HG03571 (cell line): ENCODE measurements at regions not wholly inside any gene's neighbourhood (a gene's known extent, or its start where the extent isn't known, plus 50 kb on each side); places are given as distances from the start of the nearest gene placed in this dataset.
A peak's percentile ranks its signal among the peaks of the same experiment; 100 is the strongest.

Source experiments
- ATAC-seq: cut with Tn5 transposase; IDR thresholded peaks from one replicate; pipeline ENCODE4 v1.9.1; 2021; ENCODE audit not compliant: unreplicated experiment

GRCh38 chr2:196433116-196433515 lies 206.4 kb upstream of the CCDC150 start:
- no peak for ATAC-seq

- ATAC-seq: no peak
Observed at GRCh38 chr2:196434217-196434616, 205.3 kb upstream of the CCDC150 start.

- ATAC-seq: no peak
Observed at GRCh38 chr2:196435189-196435588, 204.3 kb upstream of the CCDC150 start.

GRCh38 chr2:196437626-196438025 lies 201.9 kb upstream of the CCDC150 start:
- ATAC-seq: no peak

GRCh38 chr2:196439760-196440159 lies 199.8 kb upstream of the CCDC150 start:
- no peak for ATAC-seq

GRCh38 chr2:196440413-196440812 lies 199.1 kb upstream of the CCDC150 start:
- no peak for ATAC-seq

GRCh38 chr2:196441527-196441926 lies 198.0 kb upstream of the CCDC150 start:
- ATAC-seq: no peak

- ATAC-seq: no peak
Observed at GRCh38 chr2:196442211-196442610, 197.3 kb upstream of the CCDC150 start.

- ATAC-seq: no peak
Observed at GRCh38 chr2:196444442-196444841, 195.1 kb upstream of the CCDC150 start.

GRCh38 chr2:196445991-196446390 lies 193.5 kb upstream of the CCDC150 start:
- no peak for ATAC-seq

GRCh38 chr2:196448407-196449079 lies 191.0 kb upstream of the CCDC150 start:
- ATAC-seq: no peak

GRCh38 chr2:196449083-196449482 lies 190.4 kb upstream of the CCDC150 start:
- ATAC-seq: no peak

GRCh38 chr2:196452758-196453157 lies 186.8 kb upstream of the CCDC150 start:
- no peak for ATAC-seq

GRCh38 chr2:196453613-196454047 lies 185.9 kb upstream of the CCDC150 start:
- peak; percentile 56 for ATAC-seq

- no peak for ATAC-seq
Observed at GRCh38 chr2:196454492-196454891, 185.0 kb upstream of the CCDC150 start.

- ATAC-seq: no peak
Observed at GRCh38 chr2:196459539-196459938, 180.0 kb upstream of the CCDC150 start.

- ATAC-seq: no peak
Observed at GRCh38 chr2:196463706-196464105, 175.8 kb upstream of the CCDC150 start.

- no peak for ATAC-seq
Observed at GRCh38 chr2:196464311-196464710, 175.2 kb upstream of the CCDC150 start.

GRCh38 chr2:196466581-196466980 lies 172.9 kb upstream of the CCDC150 start:
- ATAC-seq: no peak

GRCh38 chr2:196468394-196468793 lies 171.1 kb upstream of the CCDC150 start:
- no peak for ATAC-seq

GRCh38 chr2:196473617-196474016 lies 165.9 kb upstream of the CCDC150 start:
- ATAC-seq: no peak

GRCh38 chr2:196475611-196476010 lies 163.9 kb upstream of the CCDC150 start:
- no peak for ATAC-seq

- no peak for ATAC-seq
Observed at GRCh38 chr2:196478588-196478987, 160.9 kb upstream of the CCDC150 start.
